ENCODE measurements at regions not wholly inside any gene's neighbourhood (a gene's known extent, or its start where the extent isn't known, plus 50 kb on each side); places are given as distances from the start of the nearest gene placed in this dataset.

DNA sequence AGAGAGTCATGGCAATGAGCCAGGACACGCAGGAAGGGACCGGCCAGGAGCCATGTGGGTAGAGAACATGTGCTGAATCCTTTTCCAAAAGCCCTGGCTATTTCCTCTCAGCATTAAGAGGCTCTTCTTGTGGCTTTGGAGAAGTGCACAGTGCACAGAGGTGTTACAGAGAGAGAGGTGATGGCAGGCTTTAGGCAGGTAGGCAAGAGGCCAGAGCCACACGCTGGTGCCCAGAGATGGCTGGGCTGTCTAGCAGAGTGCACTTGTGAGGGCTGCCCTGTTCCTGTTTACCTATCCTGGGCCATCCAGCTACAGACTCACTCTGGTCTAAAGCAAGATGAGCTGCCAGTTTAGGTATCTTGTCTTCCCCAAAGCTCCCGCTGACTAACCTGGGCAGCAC, 402.6 kb downstream of the OCA2 start:
- H3K27me3 ChIP-seq = no peaks in the 10 kb centered on the region
- no peak for DNase-seq
- TF ChIP-seq, protein P1, sequence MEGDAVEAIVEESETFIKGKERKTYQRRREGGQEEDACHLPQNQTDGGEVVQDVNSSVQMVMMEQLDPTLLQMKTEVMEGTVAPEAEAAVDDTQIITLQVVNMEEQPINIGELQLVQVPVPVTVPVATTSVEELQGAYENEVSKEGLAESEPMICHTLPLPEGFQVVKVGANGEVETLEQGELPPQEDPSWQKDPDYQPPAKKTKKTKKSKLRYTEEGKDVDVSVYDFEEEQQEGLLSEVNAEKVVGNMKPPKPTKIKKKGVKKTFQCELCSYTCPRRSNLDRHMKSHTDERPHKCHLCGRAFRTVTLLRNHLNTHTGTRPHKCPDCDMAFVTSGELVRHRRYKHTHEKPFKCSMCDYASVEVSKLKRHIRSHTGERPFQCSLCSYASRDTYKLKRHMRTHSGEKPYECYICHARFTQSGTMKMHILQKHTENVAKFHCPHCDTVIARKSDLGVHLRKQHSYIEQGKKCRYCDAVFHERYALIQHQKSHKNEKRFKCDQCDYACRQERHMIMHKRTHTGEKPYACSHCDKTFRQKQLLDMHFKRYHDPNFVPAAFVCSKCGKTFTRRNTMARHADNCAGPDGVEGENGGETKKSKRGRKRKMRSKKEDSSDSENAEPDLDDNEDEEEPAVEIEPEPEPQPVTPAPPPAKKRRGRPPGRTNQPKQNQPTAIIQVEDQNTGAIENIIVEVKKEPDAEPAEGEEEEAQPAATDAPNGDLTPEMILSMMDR (IDR thresholded peaks at IDR 0.05) = no peak
- TF ChIP-seq POLR2AphosphoS5 (IDR thresholded peaks at IDR 0.05) = no peak
- no peak for TF ChIP-seq EP300 (IDR thresholded peaks at IDR 0.05; ENCODE audit: low read depth)
- TF ChIP-seq POLR2A (IDR thresholded peaks at IDR 0.05) = no peak
- H3K4me3 ChIP-seq = no peak overlapping the region
- H3K27ac ChIP-seq = no peak overlapping the region
- no peaks in the 10 kb centered on the region for H3K4me1 ChIP-seq
- peaks cover 0 to under 1% of the 10 kb centered on the region in 2 donors for H3K9me3 ChIP-seq
- 62 to 87% methylated on average over 2 to 4 of the region's 4 CpGs for WGBS, 2 donors (ENCODE audit: low coverage in 1 of 2)
- intact Hi-C loops (cut with DNase I; ENCODE audit: low total_unique reads) (no loop called here), in situ Hi-C loops (cut with MboI; ENCODE audit: low pct_ligation_motif_present in 1 of 4, low pct_unique_long_range_greater_than_20kb in 1 of 4, low sequenced_read_pairs in 3 of 4) (no loop called here)
- no peaks in the 10 kb centered on the region for H3K36me3 ChIP-seq

DNA sequence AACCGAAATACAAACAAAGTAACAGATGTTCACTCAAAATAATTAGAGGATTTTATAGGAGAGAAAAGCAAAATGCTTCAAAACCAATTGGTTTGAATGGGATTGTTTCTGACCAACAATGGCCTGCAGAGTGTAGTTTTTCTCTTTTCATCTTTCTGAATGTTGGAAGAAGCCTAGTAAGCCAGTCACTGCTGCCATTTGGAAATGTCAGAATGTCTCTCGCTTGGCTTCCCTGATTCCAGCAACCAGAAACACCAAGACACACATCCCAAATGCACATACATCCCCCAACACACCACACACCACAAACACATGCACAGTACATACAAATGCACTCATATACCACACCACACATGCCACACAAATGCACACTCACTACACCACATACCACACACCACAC, 403.4 kb downstream of the OCA2 start:
- no peak overlapping the region for H3K4me3 ChIP-seq
- no peaks in the 10 kb centered on the region for H3K36me3 ChIP-seq
- H3K9me3 ChIP-seq = no peaks in the 10 kb centered on the region
- in situ Hi-C loops (cut with MboI; ENCODE audit: low pct_ligation_motif_present in 1 of 4, low pct_unique_long_range_greater_than_20kb in 1 of 4, low sequenced_read_pairs in 3 of 4) (no loop called here), intact Hi-C loops (cut with DNase I; ENCODE audit: low total_unique reads) (no loop called here)
- 79 to 82% methylated on average over 1 to 2 of the region's 2 CpGs for WGBS, 2 donors (ENCODE audit: low coverage in 1 of 2)
- TF ChIP-seq EP300 (IDR thresholded peaks at IDR 0.05; ENCODE audit: low read depth) (no peak), POLR2AphosphoS5 (IDR thresholded peaks at IDR 0.05) (no peak), POLR2A (IDR thresholded peaks at IDR 0.05) (no peak)
- TF ChIP-seq, protein P1 (IDR thresholded peaks at IDR 0.05) = no peak
- H3K4me1 ChIP-seq = no peaks in the 10 kb centered on the region
- H3K27ac ChIP-seq = no peak overlapping the region
- H3K27me3 ChIP-seq = no peaks in the 10 kb centered on the region
- DNase-seq = no peak

DNA sequence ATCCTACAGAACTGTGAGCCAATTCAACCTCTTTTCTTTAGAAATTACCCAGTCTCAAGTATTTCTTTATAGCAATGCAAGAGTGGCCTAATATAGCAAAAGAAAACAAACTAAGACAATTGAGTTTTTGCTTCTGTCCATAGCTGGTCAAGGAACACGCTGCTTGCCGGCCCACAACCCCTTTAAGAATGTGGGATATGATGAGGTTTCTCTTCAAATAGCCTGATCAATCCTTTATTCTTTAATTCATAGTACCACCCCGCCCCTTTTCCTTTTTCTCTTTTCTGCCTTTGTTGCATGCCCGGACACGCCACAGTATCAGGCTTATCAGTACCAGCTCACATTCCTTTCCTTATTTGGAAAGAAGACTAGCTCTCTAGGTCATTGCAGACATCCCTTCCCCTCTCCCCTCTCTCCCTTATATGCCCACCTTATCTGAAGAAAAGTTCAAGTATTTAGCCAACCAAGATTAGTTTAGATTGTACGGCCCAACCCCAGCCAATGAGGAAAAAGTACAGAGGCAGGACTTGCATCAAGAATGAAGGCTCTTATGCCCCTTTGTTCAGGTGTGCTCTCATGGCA, 404.5 kb downstream of the OCA2 start:
- 72 to 83% methylated on average over 1 to 6 of the region's 6 CpGs for WGBS, 2 donors (ENCODE audit: low coverage in 1 of 2)
- in situ Hi-C loops (cut with MboI; ENCODE audit: low pct_ligation_motif_present in 1 of 4, low pct_unique_long_range_greater_than_20kb in 1 of 4, low sequenced_read_pairs in 3 of 4) = no loop called here
- TF ChIP-seq POLR2AphosphoS5 (IDR thresholded peaks at IDR 0.05) = no peak
- TF ChIP-seq, protein P1 (IDR thresholded peaks at IDR 0.05) = no peak
- TF ChIP-seq POLR2A (IDR thresholded peaks at IDR 0.05) = no peak
- TF ChIP-seq EP300 (IDR thresholded peaks at IDR 0.05; ENCODE audit: low read depth) = no peak
- no peaks in the 10 kb centered on the region for H3K36me3 ChIP-seq
- H3K27me3 ChIP-seq = no peaks in the 10 kb centered on the region
- no peak for DNase-seq
- no peak overlapping the region for H3K4me3 ChIP-seq
- no peaks in the 10 kb centered on the region for H3K9me3 ChIP-seq
- no peaks in the 10 kb centered on the region for H3K4me1 ChIP-seq
- intact Hi-C loops (cut with DNase I; ENCODE audit: low total_unique reads) = no loop called here
- no peak overlapping the region for H3K27ac ChIP-seq

DNA sequence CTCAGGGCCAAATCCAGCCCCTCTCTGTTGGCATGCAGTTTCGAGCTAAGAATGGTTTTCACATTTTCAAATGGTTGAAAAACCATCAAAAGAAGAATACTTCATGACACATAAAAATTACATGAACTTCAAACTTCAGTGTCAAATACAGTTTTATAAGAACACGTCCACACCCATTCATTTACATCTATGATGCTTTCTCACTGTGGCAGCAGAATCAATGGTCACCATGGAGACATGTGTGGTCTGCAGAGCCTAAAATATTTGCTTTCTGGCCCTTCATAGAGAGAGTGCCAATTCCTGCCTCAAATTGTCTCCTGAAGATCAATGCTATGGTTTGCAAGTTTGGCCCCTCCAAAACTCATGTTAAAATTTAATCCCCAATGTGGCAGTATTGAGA, 405.8 kb downstream of the OCA2 start:
- TF ChIP-seq EP300 (IDR thresholded peaks at IDR 0.05; ENCODE audit: low read depth) = no peak
- TF ChIP-seq, protein P1 (IDR thresholded peaks at IDR 0.05) = no peak
- DNase-seq = no peak
- Histone ChIP-seq H3K9me3 (no peaks in the 10 kb centered on the region), H3K27me3 (no peaks in the 10 kb centered on the region), H3K36me3 (no peaks in the 10 kb centered on the region), H3K4me1 (no peaks in the 10 kb centered on the region), H3K27ac (no peak overlapping the region), H3K4me3 (no peak overlapping the region)
- in situ Hi-C loops (cut with MboI; ENCODE audit: low pct_ligation_motif_present in 1 of 4, low pct_unique_long_range_greater_than_20kb in 1 of 4, low sequenced_read_pairs in 3 of 4) = no loop called here
- WGBS, 2 donors (ENCODE audit: low coverage in 1 of 2) = 35 to 72% methylated on average over 2 of the region's 2 CpGs
- intact Hi-C loops (cut with DNase I; ENCODE audit: low total_unique reads) = no loop called here

Measured in transverse colon (tissue), 4 donors.